Nephron progenitor cell (in vitro differentiated cells): ENCODE measurements at regions not wholly inside any gene's neighbourhood (a gene's known extent, or its start where the extent isn't known, plus 50 kb on each side); places are given as distances from the start of the nearest gene placed in this dataset.

Source experiments
- DNase-seq: peaks from one replicate; pipeline ENCODE4 v3.0.0; 2021
- H3K27ac Mint-ChIP-seq: 2 replicates; pipeline ENCODE4 v1.8.0; 2021; ENCODE audit warnings: mild to moderate bottlenecking, moderate library complexity, mixed read lengths
- H3K27me3 Mint-ChIP-seq: 2 replicates; pipeline ENCODE4 v1.8.0; 2021; ENCODE audit warnings: mild to moderate bottlenecking, low read depth, mixed read lengths; ENCODE audit not compliant: poor library complexity
- H3K36me3 Mint-ChIP-seq: 2 replicates; pipeline ENCODE4 v1.8.0; 2021; ENCODE audit warnings: low read depth, mixed read lengths
- H3K4me1 Mint-ChIP-seq: 2 replicates; pipeline ENCODE4 v1.8.0; 2021; ENCODE audit warnings: mixed read lengths
- H3K4me3 Mint-ChIP-seq: 2 replicates; pipeline ENCODE4 v1.8.0; 2021; ENCODE audit warnings: mild to moderate bottlenecking, moderate library complexity, mixed read lengths
- H3K9me3 Mint-ChIP-seq: 2 replicates; pipeline ENCODE4 v1.8.0; 2021; ENCODE audit warnings: mild to moderate bottlenecking, moderate library complexity, mixed read lengths
- CTCF ChIP-seq: fragments of 200-600 bp; sonication (generic); IDR thresholded peaks from 2 replicates; pipeline ENCODE4 v1.5.0; 2021; ENCODE audit warnings: antibody characterized with exemption

GRCh38 chr4:127307996-127308395, 324.8 kb upstream of the INTU start:
- no peak for DNase-seq
- H3K27ac Mint-ChIP-seq = no peak overlapping the region
- H3K4me1 Mint-ChIP-seq = no peaks in the 10 kb centered on the region
- no peaks in the 10 kb centered on the region for H3K27me3 Mint-ChIP-seq
- peaks cover 16% of the 10 kb centered on the region for H3K9me3 Mint-ChIP-seq
- no peak for TF ChIP-seq CTCF
- no peak overlapping the region for H3K4me3 Mint-ChIP-seq
- peaks cover 2% of the 10 kb centered on the region for H3K36me3 Mint-ChIP-seq

- no peak overlapping the region for H3K27ac Mint-ChIP-seq
- H3K27me3 Mint-ChIP-seq = no peaks in the 10 kb centered on the region
- no peak overlapping the region for H3K4me3 Mint-ChIP-seq
- TF ChIP-seq CTCF = no peak
- peaks cover 31% of the 10 kb centered on the region for H3K9me3 Mint-ChIP-seq
- peaks cover 12% of the 10 kb centered on the region for H3K36me3 Mint-ChIP-seq
- DNase-seq = no peak
- H3K4me1 Mint-ChIP-seq = no peaks in the 10 kb centered on the region
These were observed 323.2 kb upstream of the INTU start for GRCh38 chr4:127309369-127310102.

- no peak for TF ChIP-seq CTCF
- no peak overlapping the region for H3K27ac Mint-ChIP-seq
- H3K4me1 Mint-ChIP-seq = no peaks in the 10 kb centered on the region
- DNase-seq = no peak
- no peak overlapping the region for H3K4me3 Mint-ChIP-seq
- H3K36me3 Mint-ChIP-seq = peaks cover 12% of the 10 kb centered on the region
- peaks cover 39% of the 10 kb centered on the region for H3K9me3 Mint-ChIP-seq
- no peaks in the 10 kb centered on the region for H3K27me3 Mint-ChIP-seq
These were observed 321.4 kb upstream of the INTU start for GRCh38 chr4:127311371-127311770.

GRCh38 chr4:127311924-127312323, 320.8 kb upstream of the INTU start:
- no peak for DNase-seq
- H3K4me3 Mint-ChIP-seq = no peak overlapping the region
- no peaks in the 10 kb centered on the region for H3K27me3 Mint-ChIP-seq
- H3K36me3 Mint-ChIP-seq = peaks cover 12% of the 10 kb centered on the region
- H3K4me1 Mint-ChIP-seq = no peaks in the 10 kb centered on the region
- H3K9me3 Mint-ChIP-seq = peaks cover 39% of the 10 kb centered on the region
- H3K27ac Mint-ChIP-seq = no peak overlapping the region
- no peak for TF ChIP-seq CTCF

- Mint-ChIP-seq H3K27ac (no peak overlapping the region), H3K36me3 (peaks cover 12% of the 10 kb centered on the region), H3K27me3 (no peaks in the 10 kb centered on the region), H3K4me3 (no peak overlapping the region), H3K4me1 (no peaks in the 10 kb centered on the region), H3K9me3 (peaks cover 39% of the 10 kb centered on the region)
- DNase-seq = no peak
- no peak for TF ChIP-seq CTCF
These were observed 319.0 kb upstream of the INTU start for GRCh38 chr4:127313767-127314166.

GRCh38 chr4:127327491-127327890, 305.3 kb upstream of the INTU start:
- Mint-ChIP-seq H3K4me3 (no peak overlapping the region), H3K36me3 (no peaks in the 10 kb centered on the region), H3K4me1 (peaks cover 4% of the 10 kb centered on the region), H3K27me3 (peaks cover 2% of the 10 kb centered on the region), H3K9me3 (peaks cover 18% of the 10 kb centered on the region), H3K27ac (peak overlapping the region; percentile 92)
- DNase-seq = no peak
- no peak for TF ChIP-seq CTCF
